HCT116 (cell line): ENCODE measurements at regions not wholly inside any gene's neighbourhood (a gene's known extent, or its start where the extent isn't known, plus 50 kb on each side); places are given as distances from the start of the nearest gene placed in this dataset.

ENCODE experiments used
- ATAC-seq: fragments of 200-7000 bp; cut with Tn5 transposase; 2 replicates; pipeline ENCODE4 v1.9.1; 2020; ENCODE audit warnings: mild to moderate bottlenecking, moderate library complexity
- BruUV-seq: library from RNA; stranded (reverse); fragments of 400-500 nt; replicated peaks from 2 replicates; lab custom pipeline; 2021; lab: Mats Ljungman, UMichigan
- CTCF ChIA-PET: fragments of 300-600 bp; sonication (Branson Sonifier 250); formaldehyde crosslinking; loops from one replicate; lab custom pipeline; 2021; ENCODE audit warnings: antibody characterized with exemption; lab: Charles Lee
- POLR2A ChIA-PET: fragments of 300-600, 350-600 bp; sonication (Branson Sonifier 250); formaldehyde crosslinking; loops from one replicate; lab custom pipeline; 2021; ENCODE audit warnings: antibody characterized with exemption; lab: Charles Lee
- RAD21 ChIA-PET, 2 experiments: fragments of 300-600 bp; sonication (Branson Sonifier 250); formaldehyde crosslinking; loops; one replicate each; lab custom pipeline; 2023; ENCODE audit warnings: low total read pairs in 2 of 2; ENCODE audit not compliant: uncharacterized antibody in 2 of 2, unreplicated experiment in 2 of 2, low non-redundant PET in 1 of 2; lab: Charles Lee
- DNase-seq: peaks from one replicate; pipeline ENCODE4 v3.0.0-alpha.2; 2010; ENCODE audit warnings: low read depth, low spot score
- H2AFZ ChIP-seq: fragments of 200-600 bp; shearing (Covaris generic), sonication (generic); 2 replicates; pipeline ENCODE4 v1.6.1; 2017; ENCODE audit warnings: low read depth, mixed run types, mixed read lengths, antibody characterized with exemption, low read length; ENCODE audit not compliant: poor library complexity, severe bottlenecking
- H3K27ac ChIP-seq: 2 replicates; pipeline ENCODE4 v1.5.1; 2012; ENCODE audit warnings: low read depth, low read length
- H3K27me3 ChIP-seq: fragments of 200-600 bp; sonication (generic); 2 replicates; pipeline ENCODE4 v1.6.1; 2016; ENCODE audit warnings: mixed run types, low read length, mixed read lengths; ENCODE audit not compliant: insufficient read depth
- H3K36me3 ChIP-seq, 2 experiments: fragments of 200-500 bp in 1 of 2; fragments of 200-600 bp in 1 of 2; sonication (Bioruptor generic) in 1 of 2; sonication (generic) in 1 of 2; 2 replicates each; pipeline versions ENCODE4 v1.5.1 to v1.6.1; 2014 to 2016; ENCODE audit warnings: low read length in 2 of 2, inconsistent platforms in 1 of 2, mixed read lengths in 1 of 2, mixed run types in 1 of 2; ENCODE audit not compliant: insufficient read depth in 2 of 2, control insufficient read depth in 1 of 2
- H3K4me1 ChIP-seq, 2 experiments: fragments of 200-600 bp in 1 of 2; sonication (generic) in 1 of 2; 2 replicates each; pipeline versions ENCODE4 v1.5.1 to v1.6.1; 2012 to 2017; ENCODE audit warnings: low read length in 2 of 2, inconsistent platforms in 1 of 2, mild to moderate bottlenecking in 1 of 2, mixed read lengths in 1 of 2, mixed run types in 1 of 2, moderate library complexity in 1 of 2; ENCODE audit not compliant: insufficient read depth in 2 of 2, control insufficient read depth in 1 of 2
- H3K4me2 ChIP-seq: fragments of 200-600 bp; sonication (generic); 2 replicates; pipeline ENCODE4 v1.6.1; 2017; ENCODE audit warnings: mixed run types, low read length, mixed read lengths
- H3K4me3 ChIP-seq, 2 experiments: fragments of 200-600 bp in 1 of 2; sonication (generic) in 1 of 2; replicated peaks in 1 of 2; 2 replicates each; pipeline ENCODE4 v1.5.1; 2011 to 2016; ENCODE audit warnings: low read length in 2 of 2, control low read depth in 1 of 2, low read depth in 1 of 2, mild to moderate bottlenecking in 1 of 2, mixed read lengths in 1 of 2, mixed run types in 1 of 2
- H3K79me2 ChIP-seq: fragments of 200-600 bp; sonication (generic); 2 replicates; pipeline ENCODE4 v1.6.1; 2017; ENCODE audit warnings: mild to moderate bottlenecking, mixed run types, low read length, moderate library complexity, mixed read lengths; ENCODE audit not compliant: insufficient read depth
- H3K9ac ChIP-seq: fragments of 200-600 bp; sonication (generic); 2 replicates; pipeline ENCODE4 v1.6.1; 2016; ENCODE audit warnings: low read length, mixed read lengths
- H3K9me2 ChIP-seq: fragments of 200-600 bp; sonication (generic), shearing (Covaris generic); 2 replicates; pipeline ENCODE4 v1.6.1; 2017; ENCODE audit warnings: mixed run types, mild to moderate bottlenecking, moderate library complexity; ENCODE audit not compliant: insufficient read depth
- H3K9me3 ChIP-seq, 2 experiments: fragments of 200-500 bp in 1 of 2; fragments of 200-600 bp in 1 of 2; sonication (Bioruptor generic) in 1 of 2; sonication (generic) in 1 of 2; 2 replicates each; pipeline ENCODE4 v1.6.1; 2014 to 2017; ENCODE audit warnings: low read length in 2 of 2, mixed read lengths in 2 of 2, inconsistent platforms in 1 of 2, low read depth in 1 of 2, mild to moderate bottlenecking in 1 of 2, mixed run types in 1 of 2, moderate library complexity in 1 of 2; ENCODE audit not compliant: control insufficient read depth in 1 of 2, insufficient read depth in 1 of 2
- H4K20me1 ChIP-seq: fragments of 200-600 bp; sonication (generic), shearing (Covaris generic); 2 replicates; pipeline ENCODE4 v1.6.1; 2017; ENCODE audit warnings: mixed run types, mild to moderate bottlenecking, moderate library complexity; ENCODE audit not compliant: insufficient read depth
- CTCF ChIP-seq, 3 experiments: fragments of 200-600 bp in 1 of 3; sonication (generic) in 1 of 3; IDR thresholded peaks in 2 of 3; conservative IDR thresholded peaks in 1 of 3; 2 replicates each; pipeline ENCODE4 v1.5.1; 2012 to 2017; ENCODE audit warnings: low read depth in 2 of 3, low read length in 2 of 3, antibody characterized with exemption in 1 of 3, borderline replicate concordance in 1 of 3, control low read depth in 1 of 3, mild to moderate bottlenecking in 1 of 3, mixed read lengths in 1 of 3, mixed run types in 1 of 3, moderate library complexity in 1 of 3; ENCODE audit not compliant: insufficient read depth in 1 of 3
- EZH2 ChIP-seq: fragments of 200-600 bp; sonication (generic); IDR thresholded peaks from 2 replicates; pipeline ENCODE4 v1.6.1; 2017; ENCODE audit warnings: antibody characterized with exemption, mixed run types
- EZH2phosphoT487 ChIP-seq: fragments of 200-600 bp; IDR thresholded peaks from 2 replicates; pipeline ENCODE4 v1.6.1; 2018; ENCODE audit warnings: antibody characterized with exemption, borderline replicate concordance
- RAD21 ChIP-seq: IDR thresholded peaks from 2 replicates; pipeline ENCODE4 v1.6.1; 2012; ENCODE audit warnings: low read depth, mild to moderate bottlenecking
- REST ChIP-seq: IDR thresholded peaks from 2 replicates; pipeline ENCODE4 v1.6.1; 2012; ENCODE audit warnings: low read depth
- SIN3A ChIP-seq: IDR thresholded peaks from 2 replicates; pipeline ENCODE4 v1.6.1; 2012; ENCODE audit warnings: low read depth
- SP1 ChIP-seq: IDR thresholded peaks from 2 replicates; pipeline ENCODE4 v1.6.1; 2012; ENCODE audit warnings: low read depth
- SRF ChIP-seq: IDR thresholded peaks from 2 replicates; pipeline ENCODE4 v1.6.1; 2012; ENCODE audit warnings: low read depth
- TCF7L2 ChIP-seq: IDR thresholded peaks from 2 replicates; pipeline ENCODE4 v1.7.0; 2011; ENCODE audit warnings: borderline replicate concordance, inconsistent platforms; ENCODE audit not compliant: insufficient read depth, insufficient read length; ENCODE audit errors: extremely low read depth
- intact Hi-C: fragments of 100-400 bp; cut with micrococcal nuclease; formaldehyde crosslinking; loops from 2 replicates; pipeline ENCODE4 v1.10.0; 2022

- CTCF ChIA-PET, result no interaction called here
- no peaks in the 10 kb centered on the region for H3K4me1 ChIP-seq
- no peak overlapping the region for H2AFZ ChIP-seq
- DNase-seq (no peak), ATAC-seq (no peak)
- H3K27me3 ChIP-seq, result no peaks in the 10 kb centered on the region
- no peak overlapping the region for H3K9ac ChIP-seq
- 0 out of 4 replicates have a peak, but pooled peaks cover 0 to 6% of the 10 kb centered on the region in 2 experiments for H3K9me3 ChIP-seq
- no peak overlapping the region for H3K4me3 ChIP-seq
- H3K27ac ChIP-seq, result no peak overlapping the region
- no TSS peak for BruUV-seq
- H3K9me2 ChIP-seq, result no peaks in the 10 kb centered on the region
- H3K4me2 ChIP-seq, result no peak overlapping the region
- no peaks in the 10 kb centered on the region for H3K36me3 ChIP-seq
- POLR2A ChIA-PET, result no interaction called here
- intact Hi-C loops, result no loop called here
- RAD21 ChIA-PET, result no interaction called here
- no peaks in the 10 kb centered on the region for H3K79me2 ChIP-seq
- H4K20me1 ChIP-seq, result no peaks in the 10 kb centered on the region
- no peak for TF ChIP-seq CTCF (IDR thresholded peaks at IDR 0.05 in 2 of 3, conservative IDR thresholded peaks at IDR 0.05 in 1 of 3; ENCODE audit: borderline replicate concordance in 1 of 3, insufficient read depth in 1 of 3, low read depth in 2 of 3, low read length in 2 of 3)
- no peak for TF ChIP-seq SP1
- TF ChIP-seq SRF, result no peak
- no peak for TF ChIP-seq REST
- no peak for TF ChIP-seq TCF7L2
- TF ChIP-seq EZH2, result no peak
- TF ChIP-seq SIN3A, result no peak
- no peak for TF ChIP-seq EZH2phosphoT487
- TF ChIP-seq RAD21, result no peak
- TF ChIP-seq, all 23 proteins: peak for 0
These were observed 1957.9 kb downstream of the SUCLG1 start for GRCh38 chr2:82501217-82501616.
